SU-DHL-6 (cell line): ENCODE measurements at regions not wholly inside any gene's neighbourhood (a gene's known extent, or its start where the extent isn't known, plus 50 kb on each side); places are given as distances from the start of the nearest gene placed in this dataset.

Source experiments
- H2AFZ ChIP-seq: fragments of 200-600 bp; sonication (generic); 2 replicates; pipeline ENCODE4 v1.6.1; 2014; ENCODE audit warnings: low read depth, mild to moderate bottlenecking, moderate library complexity, mixed read lengths, antibody characterized with exemption, low read length; ENCODE audit not compliant: severe bottlenecking
- H3F3A ChIP-seq: fragments of 200-600 bp; shearing (Covaris generic); 2 replicates; pipeline ENCODE4 v1.6.0; 2016; ENCODE audit warnings: antibody characterized with exemption, mild to moderate bottlenecking; ENCODE audit not compliant: insufficient read depth
- H3K27ac ChIP-seq: fragments of 200-600 bp; sonication (generic); 2 replicates; pipeline ENCODE4 v1.5.1; 2016; ENCODE audit warnings: low read depth, mild to moderate bottlenecking, low read length, moderate library complexity, mixed read lengths
- H3K27me3 ChIP-seq: fragments of 200-600 bp; sonication (generic), shearing (Covaris generic); 2 replicates; pipeline ENCODE4 v1.6.0; 2014; ENCODE audit warnings: mild to moderate bottlenecking, low read length
- H3K36me3 ChIP-seq: fragments of 200-600 bp; sonication (generic); 2 replicates; pipeline ENCODE4 v1.6.1; 2014; ENCODE audit warnings: mild to moderate bottlenecking, low read length, mixed read lengths
- H3K4me2 ChIP-seq: fragments of 300-600, 200-600 bp; shearing (Covaris generic), sonication (generic); 2 replicates; pipeline ENCODE4 v1.6.0; 2014; ENCODE audit warnings: low read length, low read depth, mild to moderate bottlenecking; ENCODE audit not compliant: poor library complexity, severe bottlenecking
- H3K4me3 ChIP-seq: fragments of 200-600 bp; sonication (generic); 2 replicates; pipeline ENCODE4 v1.5.1; 2014; ENCODE audit warnings: antibody characterized with exemption, low read length, mild to moderate bottlenecking, mixed read lengths; ENCODE audit not compliant: insufficient read depth, poor library complexity, severe bottlenecking
- H3K79me2 ChIP-seq: fragments of 200-600 bp; sonication (generic); 2 replicates; pipeline ENCODE4 v1.6.1; 2014; ENCODE audit warnings: mild to moderate bottlenecking, low read length, moderate library complexity; ENCODE audit not compliant: insufficient read depth
- H3K9ac ChIP-seq: fragments of 200-600 bp; sonication (generic); 2 replicates; pipeline ENCODE4 v1.7.0; 2014; ENCODE audit warnings: mild to moderate bottlenecking, low read length
- H3K9me2 ChIP-seq: fragments of 200-600 bp; sonication (generic); replicated peaks from 2 replicates; pipeline ENCODE4 v1.6.1; 2014; ENCODE audit warnings: low read length; ENCODE audit not compliant: insufficient read depth
- H3K9me3 ChIP-seq: fragments of 200-600 bp; sonication (generic); 2 replicates; pipeline ENCODE4 v1.6.1; 2014; ENCODE audit warnings: low read length, mixed read lengths; ENCODE audit not compliant: insufficient read depth
- H4K20me1 ChIP-seq: fragments of 200-600 bp; sonication (generic); 2 replicates; pipeline ENCODE4 v1.6.1; 2014; ENCODE audit warnings: low read depth, mild to moderate bottlenecking, antibody characterized with exemption, low read length, moderate library complexity, mixed read lengths
- EZH2phosphoT487 ChIP-seq: fragments of 200-600 bp; sonication (generic), shearing (Covaris generic); conservative IDR thresholded peaks from 2 replicates; pipeline ENCODE4 v1.6.1; 2018; ENCODE audit warnings: mild to moderate bottlenecking, antibody characterized with exemption, low read length, moderate library complexity, mixed read lengths
- TF ChIP-seq, protein P1 (sequence below): fragments of 200-600 bp; sonication (generic); IDR thresholded peaks from one replicate; pipeline ENCODE4 v1.5.1; 2017; ENCODE audit warnings: antibody characterized with exemption, mild to moderate bottlenecking, low read length, moderate library complexity; ENCODE audit not compliant: insufficient read depth, poor library complexity, severe bottlenecking

DNA sequence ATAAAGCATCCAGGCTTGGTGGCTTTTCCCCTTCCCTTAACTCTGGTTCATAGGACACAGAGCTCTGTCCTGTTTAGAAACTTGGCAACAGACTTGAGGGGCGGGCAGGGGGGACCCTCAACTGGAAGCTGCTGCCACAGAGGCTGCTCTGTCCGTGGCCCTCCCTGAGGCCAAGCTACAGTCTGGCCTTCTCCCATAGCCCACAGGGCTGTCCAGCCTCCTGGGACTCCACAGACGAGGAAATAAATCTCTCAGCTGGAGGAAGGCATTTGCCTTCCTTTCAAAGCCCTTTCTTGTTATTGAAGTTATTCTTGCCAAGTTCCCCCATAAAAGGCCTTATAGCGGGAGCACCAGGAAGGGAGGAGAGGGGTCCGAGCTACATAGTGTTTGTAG, 248.8 kb upstream of the TPM1 start:
- TF ChIP-seq EZH2phosphoT487 = no peak
- TF ChIP-seq, protein P1, sequence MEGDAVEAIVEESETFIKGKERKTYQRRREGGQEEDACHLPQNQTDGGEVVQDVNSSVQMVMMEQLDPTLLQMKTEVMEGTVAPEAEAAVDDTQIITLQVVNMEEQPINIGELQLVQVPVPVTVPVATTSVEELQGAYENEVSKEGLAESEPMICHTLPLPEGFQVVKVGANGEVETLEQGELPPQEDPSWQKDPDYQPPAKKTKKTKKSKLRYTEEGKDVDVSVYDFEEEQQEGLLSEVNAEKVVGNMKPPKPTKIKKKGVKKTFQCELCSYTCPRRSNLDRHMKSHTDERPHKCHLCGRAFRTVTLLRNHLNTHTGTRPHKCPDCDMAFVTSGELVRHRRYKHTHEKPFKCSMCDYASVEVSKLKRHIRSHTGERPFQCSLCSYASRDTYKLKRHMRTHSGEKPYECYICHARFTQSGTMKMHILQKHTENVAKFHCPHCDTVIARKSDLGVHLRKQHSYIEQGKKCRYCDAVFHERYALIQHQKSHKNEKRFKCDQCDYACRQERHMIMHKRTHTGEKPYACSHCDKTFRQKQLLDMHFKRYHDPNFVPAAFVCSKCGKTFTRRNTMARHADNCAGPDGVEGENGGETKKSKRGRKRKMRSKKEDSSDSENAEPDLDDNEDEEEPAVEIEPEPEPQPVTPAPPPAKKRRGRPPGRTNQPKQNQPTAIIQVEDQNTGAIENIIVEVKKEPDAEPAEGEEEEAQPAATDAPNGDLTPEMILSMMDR = no peak
- no peak overlapping the region for H3K4me3 ChIP-seq
- H3K36me3 ChIP-seq = no peaks in the 10 kb centered on the region
- H3K9me3 ChIP-seq = no peaks in the 10 kb centered on the region
- H3K9me2 ChIP-seq = no peaks in the 10 kb centered on the region
- no peaks in the 10 kb centered on the region for H3K79me2 ChIP-seq
- H3K27me3 ChIP-seq = no peaks in the 10 kb centered on the region
- no peak overlapping the region for H3K27ac ChIP-seq
- H4K20me1 ChIP-seq = no peaks in the 10 kb centered on the region
- H3K9ac ChIP-seq = no peak overlapping the region
- no peak overlapping the region for H3K4me2 ChIP-seq
- H2AFZ ChIP-seq = no peak overlapping the region
- H3F3A ChIP-seq = no peaks in the 10 kb centered on the region

DNA sequence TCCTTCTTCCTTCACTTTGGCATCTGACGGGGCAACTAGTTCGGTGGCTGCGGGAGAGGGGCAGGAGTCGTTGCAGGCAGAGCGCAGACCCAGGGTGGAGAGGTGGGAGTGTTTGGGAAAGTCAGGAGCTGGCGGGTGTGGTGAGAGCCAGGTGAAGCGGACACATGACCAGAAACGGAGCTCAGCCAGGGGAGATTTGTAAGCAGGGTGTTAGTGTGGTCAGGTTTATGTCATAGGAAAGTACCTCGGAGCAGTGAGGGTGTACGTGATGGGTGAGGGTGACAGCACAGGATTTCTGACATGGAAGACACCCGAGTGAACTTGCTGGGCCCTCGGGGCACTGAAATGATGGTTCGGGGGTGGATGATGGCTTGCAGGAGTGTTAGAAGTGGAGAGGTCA, 247.4 kb upstream of the TPM1 start:
- Histone ChIP-seq H4K20me1 (no peaks in the 10 kb centered on the region), H3K9me2 (no peaks in the 10 kb centered on the region), H3K4me3 (no peak overlapping the region), H3K27ac (no peak overlapping the region), H3K79me2 (no peaks in the 10 kb centered on the region), H3K27me3 (no peaks in the 10 kb centered on the region), H3K9ac (no peak overlapping the region), H2AFZ (no peak overlapping the region), H3K4me2 (no peak overlapping the region), H3K9me3 (no peaks in the 10 kb centered on the region), H3K36me3 (no peaks in the 10 kb centered on the region), H3F3A (no peaks in the 10 kb centered on the region)
- no peak for TF ChIP-seq EZH2phosphoT487
- TF ChIP-seq, protein P1 = no peak

DNA sequence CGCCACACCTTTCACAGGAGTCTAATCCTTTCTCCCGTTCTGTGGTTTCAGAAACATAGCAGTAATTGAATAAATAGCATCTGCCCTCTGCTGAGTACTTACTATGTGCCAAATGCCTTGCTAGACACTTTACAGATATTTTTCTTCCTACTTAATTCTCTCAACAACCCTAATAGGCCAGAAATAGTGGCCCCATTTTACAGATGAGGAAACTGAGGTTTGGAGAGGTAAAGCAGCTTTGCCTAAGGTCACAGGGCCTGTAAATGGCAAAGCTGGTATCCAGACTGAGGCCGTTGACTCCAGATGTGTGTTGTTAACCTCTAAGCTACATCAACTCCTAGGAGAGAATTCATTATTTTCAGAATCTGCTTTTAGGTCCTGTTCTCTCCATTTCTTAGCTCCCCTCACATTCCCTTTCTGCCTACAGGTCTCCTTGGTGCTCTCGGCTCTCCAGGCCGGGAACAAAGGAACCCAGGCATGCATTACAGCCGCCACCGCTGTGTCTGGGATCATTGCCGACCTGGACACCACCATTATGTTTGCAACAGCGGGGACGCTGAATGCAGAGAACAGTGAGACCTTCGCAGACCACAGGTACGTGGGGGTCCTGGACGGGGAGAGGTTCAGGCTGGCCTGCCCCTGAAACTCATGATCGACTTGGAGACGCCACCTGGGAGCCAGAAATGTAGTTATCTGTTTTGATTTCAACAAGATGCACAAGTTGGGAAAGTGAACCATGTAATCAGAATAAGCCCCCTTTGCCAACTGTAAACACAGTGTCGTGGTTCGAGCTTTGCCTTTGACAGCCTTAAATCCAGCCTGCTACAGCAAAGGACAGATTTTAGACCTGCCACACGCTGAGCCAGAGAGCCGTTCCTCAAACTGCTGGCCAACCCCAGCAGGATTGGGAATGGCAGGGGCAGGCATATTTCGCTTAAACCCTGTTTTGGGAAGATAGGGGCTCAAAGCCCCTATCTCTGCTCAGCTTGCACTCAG, 246.5 kb upstream of the TPM1 start:
- no peaks in the 10 kb centered on the region for H3F3A ChIP-seq
- no peaks in the 10 kb centered on the region for H3K9me2 ChIP-seq
- no peaks in the 10 kb centered on the region for H3K36me3 ChIP-seq
- no peak overlapping the region for H3K4me3 ChIP-seq
- no peaks in the 10 kb centered on the region for H4K20me1 ChIP-seq
- no peak overlapping the region for H3K4me2 ChIP-seq
- H3K27ac ChIP-seq = no peak overlapping the region
- H3K9me3 ChIP-seq = no peaks in the 10 kb centered on the region
- no peaks in the 10 kb centered on the region for H3K27me3 ChIP-seq
- no peaks in the 10 kb centered on the region for H3K79me2 ChIP-seq
- TF ChIP-seq, protein P1 = no peak
- no peak for TF ChIP-seq EZH2phosphoT487
- H2AFZ ChIP-seq = no peak overlapping the region
- no peak overlapping the region for H3K9ac ChIP-seq
